GM12891 (cell line): ENCODE measurements at regions not wholly inside any gene's neighbourhood (a gene's known extent, or its start where the extent isn't known, plus 50 kb on each side); places are given as distances from the start of the nearest gene placed in this dataset.
"Not testable (repeated sequence)": the region's sequence is repeated elsewhere in the genome, so short reads cannot be mapped to it uniquely, and the experiment has no call there.

ENCODE experiments used
- DNase-seq: peaks from one replicate; pipeline ENCODE4 v3.0.0; 2011; ENCODE audit warnings: low spot score; ENCODE audit not compliant: insufficient read length
- FAIRE-seq: peaks from 2 replicates; lab custom pipeline; 2011; peaks lifted over from hg19 to GRCh38; lab: Jason Lieb, UNC
- PAX5 ChIP-seq: IDR thresholded peaks from 2 replicates; pipeline ENCODE4 v1.6.1; 2011; ENCODE audit warnings: low read length, moderate library complexity, mild to moderate bottlenecking; ENCODE audit not compliant: insufficient read depth, severe bottlenecking
- POLR2A ChIP-seq: IDR thresholded peaks from 2 replicates; pipeline ENCODE4 v1.6.1; 2011; ENCODE audit warnings: low read depth, low read length, control low read depth
- POLR2AphosphoS5 ChIP-seq: IDR thresholded peaks from 2 replicates; pipeline ENCODE4 v1.6.1; 2011; ENCODE audit warnings: low read depth, low read length, control low read depth
- POU2F2 ChIP-seq: IDR thresholded peaks from 2 replicates; pipeline ENCODE4 v1.6.1; 2011; ENCODE audit warnings: low read depth, mild to moderate bottlenecking, control low read depth, low read length, moderate library complexity
- SPI1 ChIP-seq: IDR thresholded peaks from 2 replicates; pipeline ENCODE4 v1.6.1; 2011; ENCODE audit warnings: low read depth, low read length, control low read depth
- TAF1 ChIP-seq: IDR thresholded peaks from 2 replicates; pipeline ENCODE4 v1.6.1; 2011; ENCODE audit warnings: low read depth, low read length, control low read depth

- DNase-seq (no peak), FAIRE-seq (no peak)
- TF ChIP-seq TAF1: no peak
- no peak for TF ChIP-seq POLR2A
- no peak for TF ChIP-seq POLR2AphosphoS5
- TF ChIP-seq SPI1: no peak
- TF ChIP-seq PAX5: no peak
- no peak for TF ChIP-seq POU2F2
Measured at GRCh38 chr13:91046715-91047327, 300.7 kb upstream of the MIR17HG start.

DNA sequence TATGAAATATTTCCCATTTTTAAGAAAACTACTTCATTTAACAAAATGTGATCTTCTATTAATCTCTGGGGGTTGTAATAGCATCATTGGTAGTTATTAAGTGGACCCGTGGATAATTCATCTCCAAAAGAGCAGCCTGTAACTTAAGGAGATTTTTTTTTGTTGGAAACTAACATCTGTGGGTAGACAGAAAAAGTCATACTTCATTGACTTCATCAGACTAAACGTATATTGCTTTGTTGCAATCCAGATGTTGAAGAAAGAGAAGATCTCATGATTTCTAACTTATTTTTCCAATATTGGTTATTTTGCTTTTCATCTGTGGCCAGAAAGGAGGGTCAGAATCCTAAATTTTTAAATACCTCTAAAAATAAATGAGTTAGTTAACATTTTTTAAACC is 296.5 kb upstream of the MIR17HG start:
- DNase-seq (no peak), FAIRE-seq (no peak)
- no peak for TF ChIP-seq POU2F2
- TF ChIP-seq PAX5: no peak
- TF ChIP-seq SPI1: no peak

- DNase-seq: no peak
- TF ChIP-seq POU2F2: no peak
- no peak for TF ChIP-seq PAX5
- no peak for FAIRE-seq
Measured at GRCh38 chr13:91052876-91053275, 294.6 kb upstream of the MIR17HG start.

GRCh38 chr13:91053318-91054065 is 294.0 kb upstream of the MIR17HG start:
- DNase-seq: no peak
- TF ChIP-seq POU2F2 (no peak), POLR2AphosphoS5 (no peak), POLR2A (no peak), SPI1 (no peak), PAX5 (no peak), TAF1 (no peak)
- no peak for FAIRE-seq

GRCh38 chr13:91054902-91055301 is 292.6 kb upstream of the MIR17HG start:
- no peak for DNase-seq
- no peak for FAIRE-seq
- no peak for TF ChIP-seq TAF1
- no peak for TF ChIP-seq POLR2A
- TF ChIP-seq SPI1: no peak
- no peak for TF ChIP-seq POLR2AphosphoS5
- TF ChIP-seq POU2F2: no peak
- no peak for TF ChIP-seq PAX5

GRCh38 chr13:91056746-91057145 is 290.7 kb upstream of the MIR17HG start:
- DNase-seq (no peak), FAIRE-seq (no peak)
- TF ChIP-seq POLR2A (no peak), SPI1 (peak; percentile 17; the same call in 1 of the 2 replicates)

DNA sequence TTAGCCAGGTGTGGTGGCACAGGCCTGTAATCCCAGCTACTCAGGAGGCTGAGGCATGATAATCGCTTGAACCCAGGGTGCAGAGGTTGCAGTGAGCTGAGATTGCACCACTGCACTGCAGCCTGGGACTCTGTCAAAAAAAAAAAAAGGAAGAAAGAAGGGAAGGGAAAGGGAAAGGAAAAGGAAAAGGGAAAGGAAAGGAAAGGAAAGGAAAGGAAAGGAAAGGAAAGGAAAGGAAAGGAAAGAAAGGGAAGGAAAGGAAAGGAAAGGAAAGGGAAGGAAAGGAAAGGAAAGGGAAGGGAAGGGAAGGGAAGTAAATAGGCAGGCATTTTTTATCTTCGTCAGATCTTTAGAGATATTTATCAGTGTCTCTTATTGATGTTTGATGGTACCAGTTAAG is 290.0 kb upstream of the MIR17HG start:
- not testable (repeated sequence) for FAIRE-seq, DNase-seq

DNA sequence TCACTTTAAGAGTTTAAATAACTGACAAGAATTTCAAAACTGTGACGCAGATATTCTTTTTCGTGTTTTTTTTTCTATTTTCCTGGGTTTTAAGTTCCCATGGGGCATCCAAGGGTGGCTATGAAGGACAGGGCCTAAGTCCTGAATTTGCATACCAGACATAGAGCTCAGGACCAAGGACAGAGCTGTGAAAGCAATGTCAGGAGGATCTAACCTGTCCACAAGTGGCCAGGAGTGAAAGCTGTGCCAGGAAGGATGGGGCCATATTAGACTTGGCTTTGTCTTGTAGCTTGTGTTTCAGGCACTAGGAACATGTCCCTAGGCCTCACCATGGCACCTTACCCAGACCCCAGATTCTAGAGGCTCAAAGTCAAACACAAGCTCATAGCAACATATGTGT is 289.4 kb upstream of the MIR17HG start:
- TF ChIP-seq POLR2A (no peak), POU2F2 (peak; percentile 50; the same call in 1 of the 2 replicates), TAF1 (no peak)
- no peak for FAIRE-seq

DNA sequence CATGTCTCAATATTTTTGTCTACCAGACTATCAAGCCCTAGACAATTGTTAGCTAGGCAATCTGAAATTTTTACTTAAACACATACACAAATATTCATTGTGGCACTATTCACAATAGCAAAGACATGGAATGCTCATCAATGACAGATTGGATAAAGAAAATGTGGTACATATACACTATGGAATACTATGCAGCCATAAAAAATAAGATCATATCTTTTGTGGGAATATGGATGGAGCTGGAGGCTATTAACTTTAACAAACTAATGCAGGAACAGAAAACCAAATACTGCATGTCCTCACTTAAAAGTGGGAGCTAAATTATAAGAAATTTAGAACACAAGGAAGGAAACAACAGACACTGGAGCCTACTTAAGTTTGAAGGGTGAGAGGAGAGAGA is 288.6 kb upstream of the MIR17HG start:
- TF ChIP-seq SPI1 (no peak), TAF1 (no peak), POLR2AphosphoS5 (no peak), PAX5 (no peak), POLR2A (no peak), POU2F2 (no peak)
- no peak for FAIRE-seq
- no peak for DNase-seq

More for the DNA sequence above, 289.4 kb upstream of the MIR17HG start:
- no peak for DNase-seq

DNA sequence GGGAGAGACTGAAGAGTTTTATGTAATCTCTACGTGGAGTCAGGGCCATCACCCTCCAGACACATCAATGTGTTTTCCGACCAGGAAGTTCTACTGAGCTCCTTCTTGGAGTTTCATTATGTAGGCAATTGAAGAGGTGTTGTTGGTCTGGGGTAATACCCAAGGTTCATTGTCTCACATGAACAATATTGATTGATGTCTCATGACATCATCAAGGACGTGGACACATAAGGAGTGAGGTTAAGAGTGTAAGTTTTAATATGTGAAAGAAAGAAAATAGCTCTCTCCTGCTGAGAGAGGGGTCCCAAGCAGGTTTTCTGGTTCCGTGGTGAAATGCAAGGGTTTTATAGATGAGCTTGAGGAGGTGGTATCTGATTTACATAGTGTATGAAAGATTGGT is 280.7 kb upstream of the MIR17HG start:
- DNase-seq: no peak
- no peak for TF ChIP-seq TAF1
- TF ChIP-seq PAX5: no peak
- no peak for FAIRE-seq

GRCh38 chr13:91072486-91072885 is 275.0 kb upstream of the MIR17HG start:
- DNase-seq (no peak), FAIRE-seq (no peak)
- TF ChIP-seq POU2F2 (no peak), POLR2AphosphoS5 (no peak), PAX5 (no peak), TAF1 (no peak), POLR2A (no peak), SPI1 (no peak)

DNA sequence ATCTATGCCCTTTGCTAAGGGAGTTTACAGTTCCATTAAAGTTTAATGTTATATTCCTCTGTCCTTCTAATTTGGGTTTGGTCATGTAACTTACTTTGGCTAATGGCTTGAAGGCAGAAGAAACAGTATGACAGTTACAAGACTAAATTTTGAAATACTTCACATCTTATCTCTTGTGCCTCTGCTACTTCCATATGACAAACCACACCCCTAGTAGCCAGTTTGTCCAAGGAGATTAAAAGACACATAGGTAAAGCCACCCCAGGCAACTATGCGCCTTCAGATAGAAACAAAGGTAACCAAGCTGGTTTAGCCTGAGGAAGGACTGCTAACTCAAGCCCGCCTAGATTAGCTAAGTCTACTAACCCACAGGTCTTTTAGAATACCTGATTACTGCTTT is 273.4 kb upstream of the MIR17HG start:
- no peak for FAIRE-seq

More for the DNA sequence above, 273.4 kb upstream of the MIR17HG start:
- DNase-seq: no peak
- no peak for TF ChIP-seq SPI1
- no peak for TF ChIP-seq TAF1
- no peak for TF ChIP-seq POLR2A
- TF ChIP-seq PAX5: no peak
- TF ChIP-seq POLR2AphosphoS5: no peak
- TF ChIP-seq POU2F2: no peak
